Naive thymus-derived CD4-positive, alpha-beta T cell (primary cell): ENCODE measurements at regions not wholly inside any gene's neighbourhood (a gene's known extent, or its start where the extent isn't known, plus 50 kb on each side); places are given as distances from the start of the nearest gene placed in this dataset.

Source experiments
- ATAC-seq: fragments of 150-1000 bp; cut with Tn5 transposase; 2 replicates; pipeline ENCODE4 v1.10.0; 2021; ENCODE audit warnings: mild to moderate bottlenecking, moderate library complexity
- CTCF ChIA-PET: fragments of 350-600 bp; sonication (Branson Sonifier 250); formaldehyde crosslinking; loops from one replicate; lab custom pipeline; 2021; ENCODE audit warnings: antibody characterized with exemption; lab: Charles Lee
- POLR2A ChIA-PET: fragments of 350-600 bp; sonication (Branson Sonifier 250); formaldehyde crosslinking; loops from one replicate; lab custom pipeline; 2021; ENCODE audit warnings: antibody characterized with exemption, inconsistent platforms; lab: Charles Lee
- DNase-seq, 9 donors: peaks; one replicate each; pipeline versions ENCODE4 v3.0.0 to v3.0.0-alpha.2; 2020 to 2022; ENCODE audit warnings: mixed read lengths in 1 of 9
- H3K27ac ChIP-seq: one replicate; pipeline ENCODE4 v1.7.0; 2013; ENCODE audit warnings: mild to moderate bottlenecking, low read depth, low read length, moderate library complexity
- H3K27me3 ChIP-seq, 2 donors: one replicate each; pipeline ENCODE4 v1.7.0; 2013; ENCODE audit warnings: low read length in 2 of 2, mild to moderate bottlenecking in 2 of 2, moderate library complexity in 2 of 2; ENCODE audit not compliant: control insufficient read depth in 2 of 2, insufficient read depth in 2 of 2
- H3K36me3 ChIP-seq, 3 experiments: 1 replicate in 2 of 3; 2 replicates in 1 of 3; pipeline ENCODE4 v1.7.0; 2013; ENCODE audit warnings: low read length in 3 of 3, mild to moderate bottlenecking in 3 of 3, moderate library complexity in 1 of 3; ENCODE audit not compliant: insufficient read depth in 3 of 3, control insufficient read depth in 2 of 3
- H3K4me1 ChIP-seq, 2 donors: one replicate each; pipeline ENCODE4 v1.7.0; 2013; ENCODE audit warnings: low read length in 2 of 2, mild to moderate bottlenecking in 2 of 2, moderate library complexity in 1 of 2; ENCODE audit not compliant: control insufficient read depth in 2 of 2, insufficient read depth in 2 of 2
- H3K4me3 ChIP-seq: 2 replicates; pipeline ENCODE4 v1.7.0; 2013; ENCODE audit warnings: mild to moderate bottlenecking, low read length
- H3K9me3 ChIP-seq, 3 experiments: 1 replicate in 2 of 3; 2 replicates in 1 of 3; pipeline ENCODE4 v1.7.0; 2013; ENCODE audit warnings: low read length in 3 of 3; ENCODE audit not compliant: control insufficient read depth in 2 of 3
- H3K27ac Mint-ChIP-seq, 9 donors: one replicate each; pipeline ENCODE4 v1.8.0; 2020 to 2022; ENCODE audit warnings: mixed read lengths in 9 of 9, mild to moderate bottlenecking in 8 of 9, moderate library complexity in 5 of 9, inconsistent platforms in 2 of 9
- H3K27me3 Mint-ChIP-seq, 5 donors: one replicate each; pipeline ENCODE4 v1.8.0; 2021 to 2022; ENCODE audit warnings: mixed read lengths in 5 of 5, mild to moderate bottlenecking in 1 of 5
- H3K36me3 Mint-ChIP-seq, 5 donors: one replicate each; pipeline ENCODE4 v1.8.0; 2020 to 2022; ENCODE audit warnings: mixed read lengths in 5 of 5, mild to moderate bottlenecking in 3 of 5, inconsistent platforms in 1 of 5
- H3K4me1 Mint-ChIP-seq, 7 donors: one replicate each; pipeline ENCODE4 v1.8.0; 2020 to 2022; ENCODE audit warnings: mixed read lengths in 7 of 7, mild to moderate bottlenecking in 3 of 7, inconsistent platforms in 1 of 7
- H3K4me3 Mint-ChIP-seq, 10 donors: one replicate each; pipeline ENCODE4 v1.8.0; 2020 to 2022; ENCODE audit warnings: mild to moderate bottlenecking in 10 of 10, mixed read lengths in 10 of 10, moderate library complexity in 6 of 10, inconsistent platforms in 2 of 10
- H3K9me3 Mint-ChIP-seq, 11 donors: one replicate each; pipeline ENCODE4 v1.8.0; 2020 to 2022; ENCODE audit warnings: mixed read lengths in 11 of 11, mild to moderate bottlenecking in 4 of 11, inconsistent platforms in 1 of 11, moderate library complexity in 1 of 11
- intact Hi-C, 2 donors: fragments of 100-400 bp; cut with micrococcal nuclease; formaldehyde crosslinking; loops; one replicate each; pipeline ENCODE4 v1.15.1; 2023

DNA sequence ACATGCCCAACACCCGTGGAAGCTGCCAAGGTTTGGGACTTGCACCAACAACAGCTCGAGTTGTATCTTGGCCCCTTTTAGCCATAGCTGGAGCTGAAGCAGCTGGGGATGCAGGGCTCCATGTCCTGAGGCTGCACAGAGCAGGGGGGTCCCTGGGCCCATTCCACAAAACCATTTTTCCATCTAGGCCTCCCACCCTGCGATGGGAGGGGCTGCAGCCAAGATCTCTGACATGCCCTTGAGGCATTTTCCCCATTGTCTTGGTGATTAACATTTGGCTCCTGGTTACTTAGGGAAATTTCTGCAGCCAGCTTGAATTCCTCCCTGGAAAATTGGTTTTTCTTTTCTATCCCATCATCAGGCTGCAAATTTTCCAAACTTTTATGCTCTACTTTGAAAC, 637.8 kb upstream of the VSTM2A start:
- ATAC-seq, result no peak
- ChIA-PET POLR2A (no interaction called here), CTCF (no interaction called here)
- DNase-seq, result no peak
- H3K36me3 ChIP-seq, result no peaks in the 10 kb centered on the region
- H3K27me3 ChIP-seq, result no peaks in the 10 kb centered on the region
- peaks cover 0 to 15% (median 0%) of the 10 kb centered on the region in 3 experiments for H3K9me3 ChIP-seq
- no peak overlapping the region for H3K27ac ChIP-seq
- Mint-ChIP-seq H3K4me3 (no peak overlapping the region), H3K9me3 (peaks cover 11 to 50% (median 26%) of the 10 kb centered on the region in 11 donors), H3K36me3 (peaks cover 0 to 4% (median 0%) of the 10 kb centered on the region in 5 donors), H3K27ac (no peak overlapping the region), H3K4me1 (no peaks in the 10 kb centered on the region), H3K27me3 (no peaks in the 10 kb centered on the region)
- intact Hi-C loops, result no loop called here
- H3K4me1 ChIP-seq, result no peaks in the 10 kb centered on the region
- no peak overlapping the region for H3K4me3 ChIP-seq

DNA sequence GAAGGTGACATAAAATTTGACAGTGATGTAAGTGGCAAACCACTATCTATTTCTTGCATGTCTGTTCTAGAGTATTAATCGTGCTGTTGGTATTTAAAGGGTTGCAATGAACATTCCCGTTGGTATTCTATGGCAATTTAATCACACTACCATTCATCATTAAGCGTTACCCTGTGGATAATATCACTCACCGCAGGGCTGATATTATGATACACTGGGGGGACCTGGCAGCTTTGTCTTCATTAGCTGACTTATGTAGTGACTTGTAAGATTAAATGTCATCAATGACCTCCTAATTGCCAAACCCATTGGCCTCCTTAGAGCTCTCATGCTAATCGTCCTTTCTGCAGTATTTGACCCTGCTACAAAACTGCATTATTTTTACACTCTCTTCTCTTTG, 624.5 kb upstream of the VSTM2A start:
- Histone ChIP-seq H3K4me1 (no peaks in the 10 kb centered on the region), H3K9me3 (peaks cover 0 to 13% (median 0%) of the 10 kb centered on the region in 3 experiments), H3K27ac (no peak overlapping the region), H3K27me3 (no peaks in the 10 kb centered on the region), H3K36me3 (no peaks in the 10 kb centered on the region), H3K4me3 (no peak overlapping the region)
- intact Hi-C loops, result no loop called here
- ChIA-PET CTCF (no interaction called here), POLR2A (no interaction called here)
- no peak overlapping the region for H3K4me3 Mint-ChIP-seq
- no peaks in the 10 kb centered on the region for H3K27me3 Mint-ChIP-seq
- no peaks in the 10 kb centered on the region for H3K4me1 Mint-ChIP-seq
- H3K9me3 Mint-ChIP-seq, result peaks cover 4 to 38% (median 19%) of the 10 kb centered on the region in 11 donors
- no peak overlapping the region for H3K27ac Mint-ChIP-seq
- no peaks in the 10 kb centered on the region for H3K36me3 Mint-ChIP-seq
- DNase-seq (no peak), ATAC-seq (no peak)

GRCh38 chr7:53920011-53920410, 622.2 kb upstream of the VSTM2A start:
- H3K27ac Mint-ChIP-seq, result no peak overlapping the region
- Histone ChIP-seq H3K27ac (no peak overlapping the region), H3K27me3 (no peaks in the 10 kb centered on the region), H3K4me1 (no peaks in the 10 kb centered on the region), H3K4me3 (no peak overlapping the region), H3K36me3 (no peaks in the 10 kb centered on the region), H3K9me3 (peaks cover 0 to 9% (median 0%) of the 10 kb centered on the region in 3 experiments)
- H3K27me3 Mint-ChIP-seq, result no peaks in the 10 kb centered on the region
- intact Hi-C loops, result loop anchor here in 1 of 2 donors (10.0 kb wide), 1 partner anchor 65 kb away; no protein-coding TSS in a partner anchor
- ChIA-PET CTCF (no interaction called here), POLR2A (no interaction called here)
- H3K4me1 Mint-ChIP-seq, result no peaks in the 10 kb centered on the region
- no peak overlapping the region for H3K4me3 Mint-ChIP-seq
- peaks cover 0 to 43% (median 17%) of the 10 kb centered on the region in 11 donors for H3K9me3 Mint-ChIP-seq
- no peak for DNase-seq
- no peak for ATAC-seq
- peaks cover 0 to 5% (median 0%) of the 10 kb centered on the region in 5 donors for H3K36me3 Mint-ChIP-seq

GRCh38 chr7:53940483-53940882, 601.7 kb upstream of the VSTM2A start:
- Histone ChIP-seq H3K27ac (no peak overlapping the region), H3K36me3 (no peaks in the 10 kb centered on the region), H3K4me3 (no peak overlapping the region), H3K4me1 (no peaks in the 10 kb centered on the region), H3K9me3 (no peaks in the 10 kb centered on the region), H3K27me3 (no peaks in the 10 kb centered on the region)
- DNase-seq (no peak), ATAC-seq (no peak)
- ChIA-PET CTCF (no interaction called here), POLR2A (no interaction called here)
- Mint-ChIP-seq H3K4me1 (no peaks in the 10 kb centered on the region), H3K27me3 (no peaks in the 10 kb centered on the region), H3K4me3 (no peak overlapping the region), H3K27ac (no peak overlapping the region), H3K36me3 (no peaks in the 10 kb centered on the region), H3K9me3 (peaks cover 5 to 41% (median 10%) of the 10 kb centered on the region in 11 donors)
- intact Hi-C loops, result no loop called here

GRCh38 chr7:53947732-53948131, 594.4 kb upstream of the VSTM2A start:
- no peaks in the 10 kb centered on the region for H3K27me3 ChIP-seq
- Mint-ChIP-seq H3K36me3 (no peaks in the 10 kb centered on the region), H3K9me3 (peaks cover 6 to 45% (median 12%) of the 10 kb centered on the region in 11 donors), H3K27ac (no peak overlapping the region), H3K4me1 (peaks cover 0 to 1% (median 0%) of the 10 kb centered on the region in 7 donors), H3K4me3 (no peak overlapping the region), H3K27me3 (no peaks in the 10 kb centered on the region)
- no peak overlapping the region for H3K27ac ChIP-seq
- intact Hi-C loops, result no loop called here
- H3K36me3 ChIP-seq, result no peaks in the 10 kb centered on the region
- H3K4me3 ChIP-seq, result no peak overlapping the region
- DNase-seq (no peak), ATAC-seq (no peak)
- no peaks in the 10 kb centered on the region for H3K9me3 ChIP-seq
- POLR2A ChIA-PET, result no interaction called here
- CTCF ChIA-PET, result no interaction called here
- no peaks in the 10 kb centered on the region for H3K4me1 ChIP-seq

GRCh38 chr7:53965716-53966115, 576.5 kb upstream of the VSTM2A start:
- ATAC-seq (no peak), DNase-seq (no peak)
- peaks cover 0 to 5% (median 0%) of the 10 kb centered on the region in 5 donors for H3K36me3 Mint-ChIP-seq
- no peak overlapping the region for H3K27ac ChIP-seq
- no peaks in the 10 kb centered on the region for H3K27me3 ChIP-seq
- H3K9me3 ChIP-seq, result peaks cover 0 to 6% (median 0%) of the 10 kb centered on the region in 3 experiments
- H3K4me3 ChIP-seq, result no peak overlapping the region
- no peak overlapping the region for H3K27ac Mint-ChIP-seq
- ChIA-PET CTCF (no interaction called here), POLR2A (no interaction called here)
- H3K9me3 Mint-ChIP-seq, result peaks cover 0 to 45% (median 11%) of the 10 kb centered on the region in 11 donors
- H3K4me1 ChIP-seq, result no peaks in the 10 kb centered on the region
- intact Hi-C loops, result no loop called here
- H3K4me3 Mint-ChIP-seq, result no peak overlapping the region
- no peaks in the 10 kb centered on the region for H3K36me3 ChIP-seq
- no peaks in the 10 kb centered on the region for H3K4me1 Mint-ChIP-seq
- H3K27me3 Mint-ChIP-seq, result no peaks in the 10 kb centered on the region

GRCh38 chr7:53983480-53983879, 558.7 kb upstream of the VSTM2A start:
- Mint-ChIP-seq H3K4me3 (no peak overlapping the region), H3K9me3 (peaks cover 3 to 44% (median 17%) of the 10 kb centered on the region in 11 donors), H3K27ac (no peak overlapping the region), H3K4me1 (no peaks in the 10 kb centered on the region), H3K27me3 (no peaks in the 10 kb centered on the region), H3K36me3 (peaks cover 0 to 5% (median 0%) of the 10 kb centered on the region in 5 donors)
- Histone ChIP-seq H3K4me1 (no peaks in the 10 kb centered on the region), H3K27ac (no peak overlapping the region), H3K9me3 (peaks cover 0 to 11% (median 0%) of the 10 kb centered on the region in 3 experiments), H3K27me3 (no peaks in the 10 kb centered on the region), H3K36me3 (no peaks in the 10 kb centered on the region), H3K4me3 (no peak overlapping the region)
- ATAC-seq, result no peak
- intact Hi-C loops, result loop anchor here in 1 of 2 donors (10.0 kb wide), 1 partner anchor 59 kb away; no protein-coding TSS in a partner anchor
- ChIA-PET POLR2A (no interaction called here), CTCF (no interaction called here)
- DNase-seq, result no peak
